HCT116 (cell line): ENCODE measurements at regions not wholly inside any gene's neighbourhood (a gene's known extent, or its start where the extent isn't known, plus 50 kb on each side); places are given as distances from the start of the nearest gene placed in this dataset.

Experiments
- ATAC-seq: fragments of 200-7000 bp; cut with Tn5 transposase; 2 replicates; pipeline ENCODE4 v1.9.1; 2020; ENCODE audit warnings: mild to moderate bottlenecking, moderate library complexity
- BruUV-seq: library from RNA; stranded (reverse); fragments of 400-500 nt; replicated peaks from 2 replicates; lab custom pipeline; 2021; lab: Mats Ljungman, UMichigan
- CTCF ChIA-PET: fragments of 300-600 bp; sonication (Branson Sonifier 250); formaldehyde crosslinking; loops from one replicate; lab custom pipeline; 2021; ENCODE audit warnings: antibody characterized with exemption; lab: Charles Lee
- POLR2A ChIA-PET: fragments of 300-600, 350-600 bp; sonication (Branson Sonifier 250); formaldehyde crosslinking; loops from one replicate; lab custom pipeline; 2021; ENCODE audit warnings: antibody characterized with exemption; lab: Charles Lee
- RAD21 ChIA-PET, 2 experiments: fragments of 300-600 bp; sonication (Branson Sonifier 250); formaldehyde crosslinking; loops; one replicate each; lab custom pipeline; 2023; ENCODE audit warnings: low total read pairs in 2 of 2; ENCODE audit not compliant: uncharacterized antibody in 2 of 2, unreplicated experiment in 2 of 2, low non-redundant PET in 1 of 2; lab: Charles Lee
- DNase-seq: peaks from one replicate; pipeline ENCODE4 v3.0.0-alpha.2; 2010; ENCODE audit warnings: low read depth, low spot score
- H2AFZ ChIP-seq: fragments of 200-600 bp; shearing (Covaris generic), sonication (generic); 2 replicates; pipeline ENCODE4 v1.6.1; 2017; ENCODE audit warnings: low read depth, mixed run types, mixed read lengths, antibody characterized with exemption, low read length; ENCODE audit not compliant: poor library complexity, severe bottlenecking
- H3K27ac ChIP-seq: 2 replicates; pipeline ENCODE4 v1.5.1; 2012; ENCODE audit warnings: low read depth, low read length
- H3K27me3 ChIP-seq: fragments of 200-600 bp; sonication (generic); 2 replicates; pipeline ENCODE4 v1.6.1; 2016; ENCODE audit warnings: mixed run types, low read length, mixed read lengths; ENCODE audit not compliant: insufficient read depth
- H3K36me3 ChIP-seq, 2 experiments: fragments of 200-500 bp in 1 of 2; fragments of 200-600 bp in 1 of 2; sonication (Bioruptor generic) in 1 of 2; sonication (generic) in 1 of 2; 2 replicates each; pipeline versions ENCODE4 v1.5.1 to v1.6.1; 2014 to 2016; ENCODE audit warnings: low read length in 2 of 2, inconsistent platforms in 1 of 2, mixed read lengths in 1 of 2, mixed run types in 1 of 2; ENCODE audit not compliant: insufficient read depth in 2 of 2, control insufficient read depth in 1 of 2
- H3K4me1 ChIP-seq, 2 experiments: fragments of 200-600 bp in 1 of 2; sonication (generic) in 1 of 2; 2 replicates each; pipeline versions ENCODE4 v1.5.1 to v1.6.1; 2012 to 2017; ENCODE audit warnings: low read length in 2 of 2, inconsistent platforms in 1 of 2, mild to moderate bottlenecking in 1 of 2, mixed read lengths in 1 of 2, mixed run types in 1 of 2, moderate library complexity in 1 of 2; ENCODE audit not compliant: insufficient read depth in 2 of 2, control insufficient read depth in 1 of 2
- H3K4me2 ChIP-seq: fragments of 200-600 bp; sonication (generic); 2 replicates; pipeline ENCODE4 v1.6.1; 2017; ENCODE audit warnings: mixed run types, low read length, mixed read lengths
- H3K4me3 ChIP-seq, 2 experiments: fragments of 200-600 bp in 1 of 2; sonication (generic) in 1 of 2; replicated peaks in 1 of 2; 2 replicates each; pipeline ENCODE4 v1.5.1; 2011 to 2016; ENCODE audit warnings: low read length in 2 of 2, control low read depth in 1 of 2, low read depth in 1 of 2, mild to moderate bottlenecking in 1 of 2, mixed read lengths in 1 of 2, mixed run types in 1 of 2
- H3K79me2 ChIP-seq: fragments of 200-600 bp; sonication (generic); 2 replicates; pipeline ENCODE4 v1.6.1; 2017; ENCODE audit warnings: mild to moderate bottlenecking, mixed run types, low read length, moderate library complexity, mixed read lengths; ENCODE audit not compliant: insufficient read depth
- H3K9ac ChIP-seq: fragments of 200-600 bp; sonication (generic); 2 replicates; pipeline ENCODE4 v1.6.1; 2016; ENCODE audit warnings: low read length, mixed read lengths
- H3K9me2 ChIP-seq: fragments of 200-600 bp; sonication (generic), shearing (Covaris generic); 2 replicates; pipeline ENCODE4 v1.6.1; 2017; ENCODE audit warnings: mixed run types, mild to moderate bottlenecking, moderate library complexity; ENCODE audit not compliant: insufficient read depth
- H3K9me3 ChIP-seq, 2 experiments: fragments of 200-500 bp in 1 of 2; fragments of 200-600 bp in 1 of 2; sonication (Bioruptor generic) in 1 of 2; sonication (generic) in 1 of 2; 2 replicates each; pipeline ENCODE4 v1.6.1; 2014 to 2017; ENCODE audit warnings: low read length in 2 of 2, mixed read lengths in 2 of 2, inconsistent platforms in 1 of 2, low read depth in 1 of 2, mild to moderate bottlenecking in 1 of 2, mixed run types in 1 of 2, moderate library complexity in 1 of 2; ENCODE audit not compliant: control insufficient read depth in 1 of 2, insufficient read depth in 1 of 2
- H4K20me1 ChIP-seq: fragments of 200-600 bp; sonication (generic), shearing (Covaris generic); 2 replicates; pipeline ENCODE4 v1.6.1; 2017; ENCODE audit warnings: mixed run types, mild to moderate bottlenecking, moderate library complexity; ENCODE audit not compliant: insufficient read depth
- CBX3 ChIP-seq: IDR thresholded peaks from 2 replicates; pipeline ENCODE4 v1.6.1; 2012; ENCODE audit warnings: low read depth
- EGR1 ChIP-seq: IDR thresholded peaks from 2 replicates; pipeline ENCODE4 v1.6.1; 2012; ENCODE audit warnings: low read depth
- ELF1 ChIP-seq: IDR thresholded peaks from 2 replicates; pipeline ENCODE4 v1.6.1; 2012; ENCODE audit warnings: low read depth, borderline replicate concordance
- EZH2 ChIP-seq: fragments of 200-600 bp; sonication (generic); IDR thresholded peaks from 2 replicates; pipeline ENCODE4 v1.6.1; 2017; ENCODE audit warnings: antibody characterized with exemption, mixed run types
- JUND ChIP-seq: IDR thresholded peaks from 2 replicates; pipeline ENCODE4 v1.6.1; 2012
- RAD21 ChIP-seq: IDR thresholded peaks from 2 replicates; pipeline ENCODE4 v1.6.1; 2012; ENCODE audit warnings: low read depth, mild to moderate bottlenecking
- REST ChIP-seq: IDR thresholded peaks from 2 replicates; pipeline ENCODE4 v1.6.1; 2012; ENCODE audit warnings: low read depth
- ZNF274 ChIP-seq: fragments of 200-500 bp; sonication (Bioruptor generic); IDR thresholded peaks from 2 replicates; pipeline ENCODE4 v1.6.1; 2014; ENCODE audit warnings: mild to moderate bottlenecking, low read depth, low read length, inconsistent platforms
- intact Hi-C: fragments of 100-400 bp; cut with micrococcal nuclease; formaldehyde crosslinking; loops from 2 replicates; pipeline ENCODE4 v1.10.0; 2022

GRCh38 chr7:20062932-20063331 is 154.3 kb downstream of the MACC1 start:
- Histone ChIP-seq H3K27ac (no peak overlapping the region), H3K4me1 (peaks cover 12 to 22% of the 10 kb centered on the region in 2 experiments; a peak in 3 of 4 replicates), H3K9me3 (peaks cover 0 to 3% of the 10 kb centered on the region in 2 experiments; a peak in 1 of 4 replicates), H3K9ac (no peak overlapping the region), H3K36me3 (no peaks in the 10 kb centered on the region), H3K4me3 (no peak overlapping the region), H3K27me3 (no peaks in the 10 kb centered on the region), H4K20me1 (no peaks in the 10 kb centered on the region), H2AFZ (no peak overlapping the region), H3K79me2 (no peaks in the 10 kb centered on the region), H3K4me2 (no peak overlapping the region), H3K9me2 (no peaks in the 10 kb centered on the region)
- RAD21 ChIA-PET: no interaction called here
- CTCF ChIA-PET: no interaction called here
- no peak for TF ChIP-seq EGR1
- TF ChIP-seq ELF1: no peak
- TF ChIP-seq JUND: no peak
- no peak for TF ChIP-seq EZH2
- TF ChIP-seq RAD21: no peak
- no peak for TF ChIP-seq REST
- no peak for TF ChIP-seq ZNF274
- no peak for TF ChIP-seq CBX3
- no peak for ATAC-seq
- intact Hi-C loops: no loop called here
- no TSS peak for BruUV-seq
- POLR2A ChIA-PET: no interaction called here
- no peak for DNase-seq
